GM19043 (cell line): ENCODE measurements at regions not wholly inside any gene's neighbourhood (a gene's known extent, or its start where the extent isn't known, plus 50 kb on each side); places are given as distances from the start of the nearest gene placed in this dataset.
"Not testable (repeated sequence)": the region's sequence is repeated elsewhere in the genome, so short reads cannot be mapped to it uniquely, and the experiment has no call there.

ENCODE experiments used
- ATAC-seq: cut with Tn5 transposase; IDR thresholded peaks from one replicate; pipeline ENCODE4 v1.9.1; 2021; ENCODE audit warnings: low read depth; ENCODE audit not compliant: unreplicated experiment

GRCh38 chr5:124206540-124206939 lies 539.9 kb downstream of the ZNF608 start:
- no peak for ATAC-seq

DNA sequence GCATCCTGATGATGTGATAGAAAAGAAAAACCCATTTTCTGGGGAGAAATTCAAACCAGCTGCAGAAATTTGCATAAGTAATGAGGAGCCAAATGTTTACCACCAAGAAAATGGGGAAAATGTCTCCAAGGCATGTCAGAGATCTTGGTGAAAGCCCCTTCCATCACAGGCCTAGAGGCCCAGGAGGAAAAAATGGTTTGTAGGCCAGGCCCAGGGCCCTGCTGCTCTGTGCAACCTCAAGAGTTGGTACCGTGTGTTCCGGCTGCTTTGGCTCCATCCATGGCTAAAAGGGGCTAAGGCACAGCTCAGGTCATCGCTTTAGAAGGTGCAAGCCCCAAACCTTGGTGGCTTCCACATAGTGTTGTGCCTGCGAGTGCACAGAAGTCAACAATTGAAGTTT lies 543.1 kb downstream of the ZNF608 start:
- ATAC-seq: no peak

GRCh38 chr5:124200381-124200780 lies 546.1 kb downstream of the ZNF608 start:
- ATAC-seq: no peak

DNA sequence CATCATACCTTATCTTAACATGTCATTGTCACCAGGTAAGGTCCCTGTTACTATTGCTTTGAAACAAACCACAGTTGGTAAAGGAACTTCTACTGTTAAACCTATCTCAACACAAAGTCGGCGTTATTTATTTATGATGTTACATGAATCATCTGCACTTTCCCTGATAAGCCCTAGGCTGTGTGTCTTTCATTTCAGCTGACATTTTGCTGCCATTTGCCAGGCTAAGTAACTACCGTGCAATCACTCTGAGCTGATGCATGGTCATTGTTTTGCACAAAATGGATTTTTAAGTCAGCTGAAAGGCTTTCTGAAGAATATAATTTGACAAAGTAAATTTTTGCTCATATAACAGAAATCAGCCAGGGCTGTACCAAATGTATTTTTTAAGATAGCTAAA lies 546.5 kb downstream of the ZNF608 start:
- ATAC-seq: no peak

DNA sequence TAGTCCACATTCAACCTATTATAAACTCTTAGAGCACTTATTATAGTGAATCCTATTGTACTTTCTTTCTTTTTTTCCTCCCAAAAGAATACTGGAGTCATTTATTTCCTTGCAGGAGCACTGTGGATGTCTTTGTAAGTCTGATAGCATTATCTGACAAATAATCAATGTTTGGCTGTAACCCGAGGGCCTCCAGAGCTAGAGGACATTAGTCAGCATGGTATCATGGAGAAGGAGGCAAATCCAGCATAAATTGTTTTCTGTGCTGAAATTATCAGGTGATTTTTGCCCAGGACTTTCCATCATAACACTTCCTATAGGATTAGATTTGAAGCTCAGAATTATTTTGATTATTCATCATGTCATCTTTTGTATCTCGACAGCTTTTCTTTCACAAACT lies 551.0 kb downstream of the ZNF608 start:
- no peak for ATAC-seq

DNA sequence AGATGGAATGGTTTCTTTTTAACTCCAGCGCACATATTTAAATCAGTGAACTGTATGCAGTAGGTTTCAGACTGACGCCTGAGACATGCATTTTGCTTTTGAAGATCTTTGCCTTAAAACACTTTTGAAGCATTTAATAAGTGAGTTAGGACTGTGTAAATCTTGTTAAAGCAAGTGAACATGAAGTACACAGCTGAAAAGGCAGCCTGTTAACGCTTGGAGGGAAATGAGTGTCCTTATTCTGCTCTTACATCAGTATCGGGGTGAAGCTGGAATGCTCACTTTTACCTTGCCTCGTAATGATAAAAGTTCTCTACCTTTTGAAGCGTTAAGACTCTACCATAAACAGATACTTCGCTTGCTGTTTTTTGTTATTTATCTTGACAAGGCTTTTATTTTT lies 552.2 kb downstream of the ZNF608 start:
- ATAC-seq: no peak

GRCh38 chr5:124193371-124193789 lies 553.1 kb downstream of the ZNF608 start:
- no peak for ATAC-seq

- no peak for ATAC-seq
Observed at GRCh38 chr5:124192716-124193115, 553.7 kb downstream of the ZNF608 start.

- ATAC-seq: no peak
Observed at GRCh38 chr5:124185716-124186115, 560.7 kb downstream of the ZNF608 start.

- no peak for ATAC-seq
Observed at GRCh38 chr5:124182133-124182532, 564.3 kb downstream of the ZNF608 start.

GRCh38 chr5:124180875-124181461 lies 565.5 kb downstream of the ZNF608 start:
- no peak for ATAC-seq

DNA sequence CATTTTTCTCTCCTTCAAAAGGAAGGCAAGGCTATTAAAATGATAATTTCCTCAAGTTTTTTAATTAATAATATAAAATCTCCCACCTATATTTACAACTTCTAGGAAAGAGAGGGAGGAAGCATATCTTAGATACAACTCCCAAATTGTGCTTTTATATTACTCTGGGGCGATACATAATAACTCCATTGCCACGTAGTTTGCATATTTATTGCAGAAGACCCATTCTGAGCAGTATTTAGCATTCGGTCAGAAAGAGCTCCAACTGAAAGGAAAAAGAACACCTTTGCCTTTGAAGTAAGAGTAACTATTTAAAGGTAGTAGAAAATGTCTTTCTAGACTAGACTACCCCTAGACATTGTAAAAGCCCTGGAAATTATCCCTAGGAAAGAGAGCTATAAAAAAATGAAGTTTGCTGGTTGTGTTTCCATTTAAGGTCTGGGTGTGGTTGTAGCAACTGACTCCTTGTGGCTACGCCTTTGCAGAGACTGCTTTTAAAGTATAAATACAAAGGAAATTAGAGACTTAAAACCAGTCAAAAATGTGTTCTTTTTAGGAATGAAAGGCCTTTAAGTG lies 566.1 kb downstream of the ZNF608 start:
- no peak for ATAC-seq

GRCh38 chr5:124179819-124180218 lies 566.6 kb downstream of the ZNF608 start:
- no peak for ATAC-seq

DNA sequence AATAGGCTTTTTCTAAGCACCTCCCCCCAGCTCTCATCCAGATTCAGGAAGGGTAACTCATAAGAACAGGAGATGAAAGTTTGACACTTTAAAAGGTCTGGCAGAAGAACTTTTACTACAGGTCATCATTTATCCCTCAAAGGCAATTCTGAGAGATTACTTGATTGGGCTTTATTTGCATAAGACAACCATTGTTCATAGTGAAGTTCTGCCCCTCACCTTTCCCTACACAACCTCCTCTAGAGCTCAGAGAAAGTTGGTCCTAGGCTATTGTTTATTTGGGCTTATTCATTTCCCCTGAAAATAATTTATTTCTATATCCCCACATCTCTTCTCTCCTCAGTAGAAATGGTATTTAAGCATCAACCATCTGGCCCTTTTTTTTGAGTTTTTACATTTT lies 568.4 kb downstream of the ZNF608 start:
- no peak for ATAC-seq

DNA sequence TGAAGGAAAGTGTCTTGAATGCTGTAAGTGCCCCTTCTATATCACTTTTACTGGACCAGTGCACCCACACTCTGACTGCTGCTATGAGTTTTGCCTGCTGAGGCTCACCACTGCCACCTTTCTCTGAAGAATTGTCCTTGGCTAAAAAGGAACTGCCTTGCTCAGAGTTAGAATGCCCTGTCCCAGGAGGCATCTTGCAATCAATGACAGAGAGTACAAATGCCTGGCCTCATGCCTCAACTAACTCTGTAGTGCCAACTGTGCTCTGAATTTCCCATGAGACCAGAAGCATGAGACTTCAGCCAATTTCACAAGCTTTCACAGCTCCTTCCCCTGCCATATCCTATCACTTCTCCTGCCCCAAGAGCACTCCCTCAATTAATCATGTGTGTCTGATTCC lies 569.7 kb downstream of the ZNF608 start:
- no peak for ATAC-seq

GRCh38 chr5:124173386-124173785 lies 573.1 kb downstream of the ZNF608 start:
- no peak for ATAC-seq

DNA sequence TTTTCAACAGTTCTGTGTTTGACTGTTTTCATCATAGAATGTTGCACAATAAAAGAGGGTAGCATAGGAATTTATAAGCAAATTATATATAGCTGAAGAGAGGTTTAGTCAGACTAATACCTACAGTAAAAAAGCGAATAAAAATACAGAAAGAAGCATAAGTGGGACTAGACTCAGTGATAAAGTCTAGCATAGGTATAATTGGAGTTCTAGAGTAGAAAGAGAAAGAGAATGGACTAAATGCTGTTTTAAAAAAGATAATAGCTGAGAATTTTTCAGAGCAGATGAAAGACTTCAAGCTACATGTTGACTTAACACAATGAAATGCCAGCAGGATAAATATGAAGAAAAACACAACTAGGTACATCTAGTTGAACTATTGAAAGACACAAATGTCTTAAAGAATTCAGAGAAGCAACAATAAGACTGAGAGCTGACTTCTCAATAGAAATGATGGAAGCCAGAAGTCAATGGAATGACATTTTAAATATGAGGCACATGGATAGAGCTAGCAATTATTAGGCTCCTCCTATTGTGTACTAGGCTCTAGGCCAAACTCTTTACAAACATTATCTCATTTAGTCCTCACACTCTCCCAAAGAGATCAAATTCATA lies 573.9 kb downstream of the ZNF608 start:
- no peak for ATAC-seq

DNA sequence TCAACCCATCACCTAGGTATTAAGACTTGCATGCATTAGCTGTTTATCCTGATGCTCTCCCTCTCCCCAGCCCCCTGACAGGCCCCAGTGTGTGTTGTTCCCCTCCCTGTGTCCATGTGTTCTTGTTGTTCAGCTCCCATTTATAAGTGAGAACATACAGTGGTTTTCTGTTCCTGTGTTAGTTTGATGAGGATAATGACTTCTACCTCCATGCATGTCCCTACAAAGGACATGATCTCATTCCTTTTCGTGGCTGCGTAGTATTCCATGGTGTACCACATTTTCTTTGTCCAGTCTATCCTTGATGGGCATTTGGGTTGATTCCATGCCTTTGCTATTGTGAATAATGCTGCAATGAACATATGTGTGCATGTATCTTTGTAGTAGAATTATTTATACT lies 578.3 kb downstream of the ZNF608 start:
- ATAC-seq: not testable (repeated sequence)

DNA sequence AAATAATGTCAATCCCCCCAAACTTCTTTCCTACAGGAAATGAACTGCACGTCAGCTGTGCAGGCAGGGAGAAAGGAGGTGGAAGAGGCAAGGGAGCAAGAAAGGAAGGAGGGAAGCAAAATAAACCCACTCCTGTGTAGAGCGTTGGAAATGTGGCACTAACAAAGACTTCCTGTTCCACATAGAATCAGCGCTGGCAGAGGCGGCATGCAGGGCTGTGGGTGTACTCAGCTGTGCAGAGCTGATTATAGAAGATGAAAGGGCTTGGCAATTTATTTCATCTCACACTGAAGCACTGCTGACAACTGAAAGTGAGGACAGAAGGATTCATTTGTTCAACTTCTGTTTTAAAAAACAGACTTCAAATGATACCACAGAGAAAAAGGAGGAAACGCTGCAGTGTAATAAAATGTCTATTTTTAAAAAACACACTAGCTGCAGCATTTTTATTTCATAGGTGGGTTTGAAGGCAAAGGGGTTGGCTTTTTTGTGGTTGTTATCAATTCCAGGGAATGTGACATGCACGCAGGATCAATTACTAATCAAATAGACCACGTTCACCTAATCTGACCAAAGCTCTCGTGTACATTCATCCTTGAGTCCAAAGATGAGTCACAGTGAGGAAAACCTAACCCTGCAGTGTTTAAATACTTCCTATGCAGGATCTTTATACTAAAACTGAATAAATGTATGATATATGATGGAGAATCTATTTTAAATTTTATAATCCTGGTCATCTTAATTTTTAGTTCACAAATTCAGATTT lies 583.5 kb downstream of the ZNF608 start:
- ATAC-seq: no peak

GRCh38 chr5:124161266-124161665 lies 585.2 kb downstream of the ZNF608 start:
- ATAC-seq: no peak

GRCh38 chr5:124160265-124160664 lies 586.2 kb downstream of the ZNF608 start:
- no peak for ATAC-seq

- no peak for ATAC-seq
Observed at GRCh38 chr5:124157320-124157719, 589.1 kb downstream of the ZNF608 start.
